Myocyte (in vitro differentiated cells): ENCODE measurements at regions not wholly inside any gene's neighbourhood (a gene's known extent, or its start where the extent isn't known, plus 50 kb on each side); places are given as distances from the start of the nearest gene placed in this dataset.

ENCODE experiments used
- DNase-seq: peaks from one replicate; pipeline ENCODE4 v3.0.0-alpha.2; 2012; ENCODE audit warnings: low read depth

- no peak for DNase-seq
Observed at GRCh38 chr4:132838244-132838643, 310.9 kb upstream of the PCDH10 start.

- DNase-seq: no peak
Observed at GRCh38 chr4:132839070-132839469, 310.0 kb upstream of the PCDH10 start.

DNA sequence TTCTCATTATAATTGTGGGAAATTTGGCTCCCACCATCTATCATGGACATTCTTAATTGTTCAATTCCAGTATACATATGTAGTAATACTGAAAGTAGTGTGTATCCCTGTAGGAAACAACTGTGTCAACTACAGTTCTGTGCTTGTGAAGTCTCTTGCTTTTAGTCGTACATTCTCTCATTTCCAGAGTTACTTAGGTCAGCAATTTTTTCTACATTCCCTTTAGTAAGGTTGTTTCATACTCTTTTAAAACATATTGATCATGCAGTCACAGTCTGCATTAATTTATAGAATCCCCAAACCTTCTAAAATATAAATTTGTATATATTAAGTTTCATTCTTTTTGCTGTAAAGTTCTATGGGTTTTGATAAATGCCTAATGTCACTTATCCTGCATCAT is 289.2 kb upstream of the PCDH10 start:
- DNase-seq: no peak

- DNase-seq: no peak
Observed at GRCh38 chr4:132860976-132861375, 288.1 kb upstream of the PCDH10 start.

DNA sequence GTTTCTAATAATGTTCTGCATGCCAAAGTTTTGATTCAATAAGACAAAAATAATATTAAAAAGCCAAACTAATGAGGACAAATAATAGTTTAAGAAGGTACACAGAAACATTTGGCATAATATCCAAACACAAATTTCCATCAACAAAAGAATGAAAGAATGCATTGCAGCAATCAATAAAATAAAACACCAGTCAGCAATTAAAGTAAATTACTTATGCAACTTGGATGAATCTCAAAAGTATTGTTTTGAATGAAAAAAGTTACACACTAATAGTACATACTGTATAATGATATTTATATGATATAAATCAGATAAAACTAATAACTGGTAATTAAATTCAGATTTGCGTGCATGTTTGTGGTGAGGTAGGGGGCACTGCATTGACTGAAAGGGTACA is 285.5 kb upstream of the PCDH10 start:
- DNase-seq: no peak

GRCh38 chr4:132865458-132865857 is 283.6 kb upstream of the PCDH10 start:
- DNase-seq: no peak

- DNase-seq: no peak
Observed at GRCh38 chr4:132865922-132866321, 283.2 kb upstream of the PCDH10 start.

- DNase-seq: no peak
Observed at GRCh38 chr4:132866616-132867015, 282.5 kb upstream of the PCDH10 start.

DNA sequence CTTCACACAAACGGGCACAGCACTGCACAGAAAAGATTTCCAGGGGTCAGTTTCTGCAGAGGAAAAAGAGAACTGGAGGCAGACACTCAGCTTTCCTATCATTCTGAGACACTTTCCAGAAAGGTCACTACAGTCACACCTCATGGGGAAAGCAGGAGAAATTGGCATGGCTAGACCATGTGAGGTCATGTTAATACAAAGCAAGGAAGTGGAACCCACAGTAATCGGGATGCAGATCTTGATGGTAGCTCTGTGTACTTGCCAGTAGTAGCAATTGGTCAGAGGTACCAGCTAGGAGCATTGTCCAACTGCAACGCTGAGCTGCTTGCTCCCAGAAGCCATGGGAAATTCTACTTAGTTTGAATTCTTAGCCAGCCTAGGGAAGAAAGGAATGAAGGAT is 255.3 kb upstream of the PCDH10 start:
- DNase-seq: no peak

GRCh38 chr4:132901224-132901623 is 247.9 kb upstream of the PCDH10 start:
- DNase-seq: no peak

GRCh38 chr4:132910229-132910748 is 238.8 kb upstream of the PCDH10 start:
- DNase-seq: no peak

DNA sequence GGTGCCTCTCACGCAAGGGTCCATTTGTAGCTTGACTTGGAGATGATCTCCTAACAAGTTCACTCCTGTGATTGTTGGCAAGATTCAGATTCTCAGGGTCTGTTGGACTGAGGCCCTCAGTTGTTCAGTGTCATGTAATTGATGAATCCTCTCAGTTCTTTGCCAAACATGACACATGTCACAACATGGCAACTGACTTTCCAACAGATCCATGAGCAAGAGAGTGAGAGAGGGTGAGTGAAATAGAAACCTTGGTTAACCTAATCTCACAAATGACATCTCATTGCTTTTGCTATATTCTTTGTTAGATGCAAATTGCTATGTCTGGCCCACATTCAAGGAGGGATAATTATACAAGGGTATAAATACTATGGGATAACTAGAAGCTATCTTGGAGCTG is 231.0 kb upstream of the PCDH10 start:
- DNase-seq: no peak

DNA sequence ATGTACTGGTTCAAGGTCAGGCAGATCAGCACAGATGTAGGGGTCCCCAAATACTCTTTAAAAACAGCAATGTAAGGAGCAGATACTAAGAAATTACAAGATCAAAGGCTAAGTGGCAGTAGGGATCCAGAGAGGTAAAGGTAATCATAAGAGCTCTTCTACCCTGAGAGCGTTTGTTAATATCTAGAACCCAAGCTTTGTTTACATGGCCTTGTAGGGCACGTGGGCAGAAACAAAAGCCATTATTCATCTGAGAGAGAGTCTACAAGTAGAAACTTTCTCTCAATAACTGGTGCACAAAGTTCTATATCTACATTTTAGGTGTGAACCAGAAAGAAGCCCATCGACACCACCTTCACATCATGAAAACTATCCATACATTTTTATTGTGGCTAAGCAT is 225.6 kb upstream of the PCDH10 start:
- no peak for DNase-seq

GRCh38 chr4:132934911-132935310 is 214.2 kb upstream of the PCDH10 start:
- DNase-seq: no peak

GRCh38 chr4:132955146-132955545 is 193.9 kb upstream of the PCDH10 start:
- DNase-seq: no peak

- no peak for DNase-seq
Observed at GRCh38 chr4:132956962-132957361, 192.1 kb upstream of the PCDH10 start.

GRCh38 chr4:132958457-132959263 is 190.4 kb upstream of the PCDH10 start:
- no peak for DNase-seq

- no peak for DNase-seq
Observed at GRCh38 chr4:132981611-132982010, 167.5 kb upstream of the PCDH10 start.

GRCh38 chr4:132982151-132982550 is 166.9 kb upstream of the PCDH10 start:
- DNase-seq: no peak

DNA sequence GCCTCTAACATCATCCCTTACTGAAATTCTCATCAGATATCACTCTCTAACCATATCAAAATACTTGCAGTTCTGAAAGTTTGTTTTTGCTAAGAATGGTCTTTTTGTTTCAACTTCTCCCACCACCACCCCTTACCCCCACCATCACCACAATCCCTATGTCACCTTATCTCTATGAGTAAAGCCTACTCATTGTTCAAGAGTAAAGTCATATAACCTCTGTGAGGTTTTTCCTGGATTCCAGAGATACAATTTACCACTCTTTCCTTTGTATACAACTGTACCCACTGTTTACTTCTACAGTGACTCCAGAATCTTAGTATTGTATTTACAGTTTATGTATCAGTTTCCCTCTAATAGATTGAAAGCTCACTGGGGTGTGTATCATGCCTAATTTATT is 158.0 kb upstream of the PCDH10 start:
- no peak for DNase-seq

GRCh38 chr4:132992686-132993085 is 156.4 kb upstream of the PCDH10 start:
- no peak for DNase-seq

DNA sequence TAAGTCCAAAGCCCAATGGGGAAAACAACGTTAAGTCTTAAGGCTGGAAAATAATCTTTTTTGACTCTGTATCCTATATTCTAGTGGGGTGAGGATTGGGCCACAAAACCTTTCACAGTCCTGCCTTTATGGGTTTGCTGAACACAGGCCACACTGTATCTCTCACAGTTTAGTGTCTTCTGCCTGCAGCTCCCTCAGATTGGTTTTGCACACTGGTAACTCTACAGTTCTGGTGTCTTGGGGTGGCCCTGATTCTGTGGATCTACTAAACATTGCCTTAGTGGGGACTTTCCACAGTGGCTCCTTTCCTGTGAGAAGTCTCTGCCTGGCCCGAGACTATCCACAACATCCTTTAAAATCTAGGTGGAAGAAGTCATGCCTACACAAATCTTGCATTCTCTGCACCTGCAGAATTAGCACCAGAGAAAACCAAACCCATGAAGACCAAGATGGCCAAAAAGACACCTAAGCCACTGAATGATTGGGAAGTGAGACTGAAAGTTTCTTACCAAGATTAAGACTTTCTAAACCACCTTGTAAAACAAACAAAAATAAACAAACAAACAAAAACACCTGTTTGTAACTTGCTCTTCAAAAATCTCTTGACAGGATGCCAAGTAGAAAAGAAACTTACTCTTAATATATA is 150.4 kb upstream of the PCDH10 start:
- no peak for DNase-seq

DNA sequence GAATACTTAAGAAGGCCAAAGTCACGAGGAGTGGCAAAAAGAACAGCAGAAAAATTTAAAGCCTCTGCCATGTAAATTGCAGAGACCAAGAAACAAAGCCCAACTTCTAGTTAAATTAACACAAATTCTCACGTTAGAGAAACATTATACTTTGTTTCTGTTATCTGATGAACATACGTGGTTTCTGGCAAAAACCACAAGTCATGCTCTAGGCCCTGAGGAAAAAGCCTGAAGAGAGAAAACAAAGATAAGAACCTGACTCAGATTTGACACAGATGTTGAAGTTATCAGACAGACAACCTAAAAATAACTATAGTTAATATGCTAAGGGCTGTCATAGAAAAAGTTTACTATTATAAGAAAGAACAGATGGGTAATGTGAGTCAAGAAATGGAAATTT is 149.1 kb upstream of the PCDH10 start:
- DNase-seq: peak; percentile 43
